GM23338 (cell line): ENCODE measurements at regions not wholly inside any gene's neighbourhood (a gene's known extent, or its start where the extent isn't known, plus 50 kb on each side); places are given as distances from the start of the nearest gene placed in this dataset.
"Not testable (repeated sequence)": the region's sequence is repeated elsewhere in the genome, so short reads cannot be mapped to it uniquely, and the experiment has no call there.

ENCODE experiments used
- ATAC-seq: fragments of 200-7000 bp; cut with Tn5 transposase; 3 replicates; pipeline ENCODE4 v1.9.1; 2020
- DNase-seq: peaks from one replicate; pipeline ENCODE4 v3.0.0-alpha.2; 2015; ENCODE audit warnings: low spot score
- H2AFZ ChIP-seq: fragments of 200-600 bp; sonication (generic); 2 replicates; pipeline ENCODE4 v1.8.0; 2016; ENCODE audit warnings: antibody characterized with exemption, mild to moderate bottlenecking, moderate library complexity
- H3F3A ChIP-seq: fragments of 200-600 bp; sonication (generic); replicated peaks from 2 replicates; pipeline ENCODE4 v1.8.0; 2017; ENCODE audit warnings: antibody characterized with exemption, mixed run types, low read depth
- H3K27ac ChIP-seq: fragments of 200-600 bp; sonication (generic); 2 replicates; pipeline ENCODE4 v1.6.1; 2016; ENCODE audit warnings: low read depth
- H3K27me3 ChIP-seq: fragments of 200-600 bp; sonication (generic); 2 replicates; pipeline ENCODE4 v1.8.0; 2016; ENCODE audit warnings: mild to moderate bottlenecking, mixed run types, moderate library complexity; ENCODE audit not compliant: insufficient read depth
- H3K36me3 ChIP-seq: fragments of 200-600 bp; sonication (generic); 2 replicates; pipeline ENCODE4 v1.8.0; 2016; ENCODE audit warnings: mild to moderate bottlenecking; ENCODE audit not compliant: insufficient read depth
- H3K4me1 ChIP-seq: fragments of 200-600 bp; sonication (generic); 2 replicates; pipeline ENCODE4 v1.8.0; 2016; ENCODE audit warnings: mild to moderate bottlenecking, moderate library complexity; ENCODE audit not compliant: insufficient read depth
- H3K4me2 ChIP-seq: fragments of 200-600 bp; sonication (generic); 2 replicates; pipeline ENCODE4 v1.7.1; 2017; ENCODE audit warnings: mixed run types
- H3K4me3 ChIP-seq: fragments of 200-600 bp; sonication (generic); 2 replicates; pipeline ENCODE4 v1.6.1; 2016; ENCODE audit warnings: mixed run types
- H3K79me2 ChIP-seq: fragments of 200-600 bp; sonication (generic); replicated peaks from 2 replicates; pipeline ENCODE4 v1.8.0; 2017; ENCODE audit warnings: mild to moderate bottlenecking; ENCODE audit not compliant: insufficient read depth
- H3K9me2 ChIP-seq: fragments of 200-600 bp; sonication (generic); 2 replicates; pipeline ENCODE4 v1.8.0; 2017; ENCODE audit not compliant: insufficient read depth
- H4K20me1 ChIP-seq: fragments of 200-600 bp; sonication (generic); replicated peaks from 2 replicates; pipeline ENCODE4 v1.8.0; 2017; ENCODE audit warnings: mild to moderate bottlenecking; ENCODE audit not compliant: insufficient read depth
- H3K27ac Mint-ChIP-seq: 2 replicates; pipeline ENCODE4 v1.8.0; 2020; ENCODE audit warnings: inconsistent platforms, mild to moderate bottlenecking, moderate library complexity, mixed read lengths
- H3K27me3 Mint-ChIP-seq: 3 replicates; pipeline ENCODE4 v1.8.0; 2022; ENCODE audit warnings: low read depth, mild to moderate bottlenecking, moderate library complexity, mixed read lengths, inconsistent platforms; ENCODE audit not compliant: insufficient read depth, poor library complexity
- H3K36me3 Mint-ChIP-seq: 3 replicates; pipeline ENCODE4 v1.8.0; 2021; ENCODE audit warnings: low read depth, mild to moderate bottlenecking, inconsistent platforms, moderate library complexity, mixed read lengths
- H3K4me1 Mint-ChIP-seq: 3 replicates; pipeline ENCODE4 v1.8.0; 2020; ENCODE audit warnings: mild to moderate bottlenecking, inconsistent platforms, mixed read lengths
- H3K4me3 Mint-ChIP-seq: 3 replicates; pipeline ENCODE4 v1.8.0; 2021; ENCODE audit warnings: moderate library complexity, mild to moderate bottlenecking, inconsistent platforms, mixed read lengths
- H3K9me3 Mint-ChIP-seq: 3 replicates; pipeline ENCODE4 v1.8.0; 2020; ENCODE audit warnings: moderate library complexity, mild to moderate bottlenecking, inconsistent platforms, mixed read lengths

- not testable (repeated sequence) for H3F3A ChIP-seq, H2AFZ ChIP-seq, DNase-seq, ATAC-seq, H4K20me1 ChIP-seq, H3K27me3 ChIP-seq, H3K4me1 Mint-ChIP-seq, H3K4me3 Mint-ChIP-seq, H3K79me2 ChIP-seq, H3K9me3 Mint-ChIP-seq, H3K36me3 Mint-ChIP-seq, H3K4me3 ChIP-seq, H3K9me2 ChIP-seq, H3K4me2 ChIP-seq, H3K4me1 ChIP-seq, H3K27ac Mint-ChIP-seq, H3K36me3 ChIP-seq, H3K27ac ChIP-seq, H3K27me3 Mint-ChIP-seq
These were observed 82.6 kb upstream of the AGAP9 start for GRCh38 chr10:47605791-47606773.

DNA sequence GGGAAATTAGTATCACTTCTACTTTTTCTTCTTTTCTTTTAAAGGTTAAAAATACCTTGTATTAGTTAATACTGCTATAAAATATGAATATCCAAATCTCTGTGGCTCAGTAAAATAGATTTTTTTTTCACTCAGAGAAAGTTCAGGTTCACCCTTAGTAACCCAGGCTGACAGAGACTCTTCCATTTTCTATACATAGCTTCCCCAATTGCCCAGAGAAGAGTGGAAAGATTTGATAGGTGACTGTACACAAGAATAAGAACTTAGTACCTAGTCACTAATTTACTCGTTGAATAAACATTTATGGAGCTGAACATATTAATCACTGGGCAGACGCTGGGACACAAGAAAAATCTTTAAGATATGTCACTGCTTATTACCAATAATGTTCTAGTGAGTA lies 77.2 kb upstream of the AGAP9 start:
- not testable (repeated sequence) for H3K36me3 ChIP-seq, H3K4me1 Mint-ChIP-seq, H3K27ac ChIP-seq, H2AFZ ChIP-seq, H3K27me3 ChIP-seq, H3K9me2 ChIP-seq, H3K9me3 Mint-ChIP-seq, H3K4me1 ChIP-seq, H3K36me3 Mint-ChIP-seq, H3K4me3 ChIP-seq, H3K4me3 Mint-ChIP-seq, H3F3A ChIP-seq, H3K27me3 Mint-ChIP-seq, H4K20me1 ChIP-seq, ATAC-seq, H3K4me2 ChIP-seq, H3K79me2 ChIP-seq, H3K27ac Mint-ChIP-seq, DNase-seq

DNA sequence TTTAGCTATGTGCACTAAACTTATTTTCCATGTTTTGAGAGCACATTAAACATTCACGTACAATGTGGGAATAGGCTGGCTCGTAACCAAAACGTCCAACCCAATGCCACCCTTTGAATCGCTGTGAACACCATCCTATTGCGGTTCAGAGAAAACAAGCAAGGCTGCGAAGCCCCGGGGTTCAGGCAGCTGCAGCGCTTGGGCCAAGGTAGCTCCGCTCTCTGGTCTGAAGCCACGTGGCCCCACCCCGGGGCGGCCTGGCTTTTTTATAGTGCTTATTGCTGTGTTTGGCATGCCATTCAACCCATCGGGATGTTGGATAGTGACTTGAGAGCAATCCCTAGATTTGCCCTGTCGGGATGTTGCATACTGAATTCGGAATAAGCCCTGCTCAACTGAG lies 76.7 kb upstream of the AGAP9 start:
- H3K4me2 ChIP-seq, H3K27ac Mint-ChIP-seq, H3K36me3 Mint-ChIP-seq, H3K4me1 ChIP-seq, H3K9me3 Mint-ChIP-seq, H3K36me3 ChIP-seq, H3F3A ChIP-seq, H3K27me3 ChIP-seq, H3K4me1 Mint-ChIP-seq, H3K27ac ChIP-seq, H3K27me3 Mint-ChIP-seq, H3K9me2 ChIP-seq, H3K79me2 ChIP-seq, H4K20me1 ChIP-seq, H3K4me3 Mint-ChIP-seq, H3K4me3 ChIP-seq, H2AFZ ChIP-seq, DNase-seq: not testable (repeated sequence)
- peak; percentile 64 for ATAC-seq

GRCh38 chr10:47599657-47600056 lies 76.2 kb upstream of the AGAP9 start:
- not testable (repeated sequence) for H3F3A ChIP-seq, H3K27me3 ChIP-seq, H2AFZ ChIP-seq, H3K27me3 Mint-ChIP-seq, H3K4me1 Mint-ChIP-seq, H4K20me1 ChIP-seq, H3K27ac Mint-ChIP-seq, ATAC-seq, H3K27ac ChIP-seq, H3K36me3 Mint-ChIP-seq, H3K79me2 ChIP-seq, H3K4me3 ChIP-seq, H3K4me1 ChIP-seq, H3K4me2 ChIP-seq, H3K4me3 Mint-ChIP-seq, H3K36me3 ChIP-seq, H3K9me3 Mint-ChIP-seq, DNase-seq, H3K9me2 ChIP-seq

GRCh38 chr10:47593805-47594204 lies 70.4 kb upstream of the AGAP9 start:
- not testable (repeated sequence) for H4K20me1 ChIP-seq, H3K4me3 ChIP-seq, H3F3A ChIP-seq, DNase-seq, H2AFZ ChIP-seq, H3K4me3 Mint-ChIP-seq, H3K79me2 ChIP-seq, H3K27ac Mint-ChIP-seq, ATAC-seq, H3K4me1 Mint-ChIP-seq, H3K9me2 ChIP-seq, H3K4me1 ChIP-seq, H3K36me3 Mint-ChIP-seq, H3K36me3 ChIP-seq, H3K4me2 ChIP-seq, H3K27ac ChIP-seq, H3K27me3 ChIP-seq, H3K9me3 Mint-ChIP-seq, H3K27me3 Mint-ChIP-seq

- not testable (repeated sequence) for H3K27me3 Mint-ChIP-seq, DNase-seq, H3K27ac Mint-ChIP-seq
These were observed 69.7 kb upstream of the AGAP9 start for GRCh38 chr10:47593129-47593528.

More at GRCh38 chr10:47593129-47593528, 69.7 kb upstream of the AGAP9 start:
- not testable (repeated sequence) for ATAC-seq, H3K36me3 ChIP-seq, H4K20me1 ChIP-seq, H3K79me2 ChIP-seq, H3K4me1 Mint-ChIP-seq, H2AFZ ChIP-seq, H3K4me1 ChIP-seq, H3K27me3 ChIP-seq, H3K36me3 Mint-ChIP-seq, H3K9me3 Mint-ChIP-seq, H3K9me2 ChIP-seq, H3K4me3 Mint-ChIP-seq, H3F3A ChIP-seq, H3K27ac ChIP-seq, H3K4me3 ChIP-seq, H3K4me2 ChIP-seq
